Activated CD8-positive, alpha-beta memory T cell treated with anti-CD3 and anti-CD28 coated beads, Interleukin-2, amount 50 U/mL, for 1 hour (primary cell): ENCODE measurements at regions not wholly inside any gene's neighbourhood (a gene's known extent, or its start where the extent isn't known, plus 50 kb on each side); places are given as distances from the start of the nearest gene placed in this dataset.
"Not testable (repeated sequence)": the region's sequence is repeated elsewhere in the genome, so short reads cannot be mapped to it uniquely, and the experiment has no call there.

Experiments
- DNase-seq: peaks from one replicate; pipeline ENCODE4 v3.0.0-alpha.2; 2020; ENCODE audit errors: extremely low read depth

DNA sequence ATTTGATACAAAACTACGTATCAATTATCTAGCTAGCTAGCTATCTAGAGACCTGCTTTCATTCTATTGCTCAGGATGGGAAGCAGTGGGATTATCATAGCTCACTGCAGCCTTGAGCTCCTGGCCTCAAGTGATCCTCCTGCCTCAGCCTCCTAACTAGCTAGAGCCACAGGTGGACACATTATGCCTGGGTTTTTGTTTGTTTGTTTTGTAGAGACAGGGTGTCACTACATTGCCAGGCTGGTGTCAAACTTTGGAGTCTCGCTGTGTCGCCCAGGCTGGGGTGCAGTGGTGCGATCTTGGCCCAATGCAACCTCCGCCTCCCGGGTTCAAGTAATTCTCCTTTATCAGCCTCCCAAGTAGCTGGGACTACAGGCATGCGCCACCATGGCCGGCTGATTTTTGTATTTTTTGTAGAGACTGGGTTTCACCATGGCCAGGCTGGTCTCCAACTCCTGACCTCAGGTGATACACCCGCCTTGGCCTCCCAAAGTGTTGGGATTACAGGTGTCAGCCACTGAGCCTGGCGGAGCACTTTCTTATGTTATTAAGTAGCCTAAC is 122.5 kb upstream of the FBXO28 start:
- DNase-seq: not testable (repeated sequence)

DNA sequence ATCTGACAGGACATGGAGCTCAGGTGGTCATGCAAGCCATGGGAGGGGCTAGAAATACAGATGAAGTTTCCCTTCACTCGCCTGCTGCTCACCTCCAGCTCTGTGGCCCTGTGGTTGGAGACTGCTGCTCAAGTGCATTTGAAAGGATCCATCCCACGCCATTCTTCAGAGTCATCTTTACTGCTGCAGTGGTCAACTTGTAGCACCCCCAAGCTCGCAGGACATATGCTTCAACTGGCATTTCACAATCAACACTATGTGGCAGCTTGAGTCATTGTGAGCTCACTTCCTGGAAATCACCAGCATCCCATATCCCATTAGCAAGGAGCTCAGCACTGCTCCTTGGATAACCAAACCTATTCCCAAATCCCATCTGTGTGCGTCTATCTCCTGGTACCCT is 116.2 kb upstream of the TP53BP2 start:
- not testable (repeated sequence) for DNase-seq

DNA sequence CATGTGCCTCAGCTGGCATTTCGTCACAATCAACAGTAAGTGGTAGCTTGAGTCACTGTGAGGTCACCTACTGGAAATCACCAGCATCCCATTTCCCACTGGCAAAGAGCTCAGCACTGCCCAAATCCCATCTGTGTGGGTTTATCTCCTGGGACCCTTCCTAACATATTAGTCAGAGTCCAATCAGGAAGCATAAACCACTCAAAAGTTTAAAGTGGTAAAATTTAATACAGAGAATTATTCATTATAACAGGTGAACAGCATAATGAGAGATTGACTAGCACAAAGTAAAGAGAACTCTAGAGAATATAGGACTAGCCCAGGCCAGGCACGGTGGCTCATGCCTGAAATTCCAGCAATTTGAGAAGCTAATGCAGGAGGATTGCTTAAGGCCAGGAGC is 107.1 kb upstream of the TP53BP2 start:
- DNase-seq: not testable (repeated sequence)

GRCh38 chr1:223951551-223951950 is 105.8 kb upstream of the TP53BP2 start:
- DNase-seq: not testable (repeated sequence)

GRCh38 chr1:223949944-223950343 is 104.2 kb upstream of the TP53BP2 start:
- DNase-seq: not testable (repeated sequence)

GRCh38 chr1:223948041-223948440 is 102.3 kb upstream of the TP53BP2 start:
- not testable (repeated sequence) for DNase-seq

DNA sequence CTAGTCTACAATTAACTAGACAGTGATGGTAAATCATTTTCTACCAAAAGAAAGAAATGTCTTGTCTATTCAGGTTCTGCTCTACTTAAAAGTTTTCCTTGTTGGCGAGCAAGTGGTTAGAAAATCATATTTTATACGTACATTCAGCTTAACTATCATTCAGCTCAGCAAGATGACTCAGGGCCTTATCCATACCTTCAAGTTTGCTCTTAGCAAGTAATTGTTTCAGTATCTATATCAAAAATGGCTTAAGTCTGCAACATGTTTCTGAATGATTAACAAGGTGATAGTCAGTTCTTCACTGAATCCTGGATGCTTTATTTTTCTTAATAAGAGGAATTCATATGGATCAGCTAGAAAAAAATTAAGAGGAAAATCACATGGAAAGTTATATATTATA is 90.8 kb upstream of the TP53BP2 start:
- DNase-seq: not testable (repeated sequence)

GRCh38 chr1:223931476-223931875 is 85.7 kb upstream of the TP53BP2 start:
- not testable (repeated sequence) for DNase-seq

DNA sequence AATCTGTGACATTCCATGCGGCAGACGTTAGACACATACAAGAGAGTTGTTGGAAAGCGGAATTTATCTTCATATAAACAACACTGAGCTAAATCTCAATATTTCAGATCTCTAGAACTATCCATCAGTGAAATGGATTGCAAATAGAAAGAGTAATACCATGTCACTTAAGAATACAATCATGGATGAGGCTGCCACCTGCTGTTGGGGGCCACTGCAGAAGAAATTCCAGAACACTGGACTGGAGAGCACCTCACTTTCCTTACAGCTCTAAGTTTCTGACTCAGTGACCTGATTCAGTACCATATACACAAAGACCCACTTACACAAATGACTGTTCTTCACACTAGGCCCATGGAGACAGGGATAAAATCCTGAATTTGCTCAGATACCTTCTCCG is 75.1 kb upstream of the TP53BP2 start:
- not testable (repeated sequence) for DNase-seq

- DNase-seq: not testable (repeated sequence)
These were observed 69.7 kb upstream of the TP53BP2 start for GRCh38 chr1:223915476-223915875.

- not testable (repeated sequence) for DNase-seq
These were observed 68.0 kb upstream of the TP53BP2 start for GRCh38 chr1:223913715-223914114.

DNA sequence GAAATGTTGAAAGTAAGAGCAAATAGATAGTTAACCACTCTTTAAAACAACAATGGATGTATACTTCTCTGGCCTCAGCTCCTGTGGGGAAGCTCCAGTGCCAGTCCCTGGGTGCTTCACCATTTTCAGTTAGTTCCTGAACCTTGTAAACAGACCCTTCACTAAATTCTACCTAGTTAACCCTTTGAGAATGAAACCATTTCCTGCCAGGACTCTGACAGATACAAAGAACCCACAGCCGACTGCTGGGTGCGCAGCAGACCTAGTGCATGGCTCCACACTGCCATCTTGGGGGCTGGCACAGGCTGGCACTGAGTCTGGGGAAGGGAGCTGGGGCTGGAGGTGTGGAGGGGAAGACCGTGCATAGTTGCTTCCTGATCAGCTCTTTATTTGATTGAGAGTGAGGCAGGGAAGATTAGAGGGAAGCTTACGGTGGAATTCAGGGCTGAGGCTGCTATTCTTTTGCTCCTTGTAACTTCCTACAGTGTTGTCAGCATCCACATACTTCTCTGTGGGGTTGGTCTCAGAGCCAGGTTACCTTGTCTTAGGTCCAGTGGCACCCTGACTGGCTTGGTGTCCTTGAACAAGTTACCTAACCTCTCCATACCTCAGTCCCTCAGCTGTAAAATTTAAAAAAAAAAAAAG is 62.3 kb upstream of the TP53BP2 start:
- DNase-seq: not testable (repeated sequence)

GRCh38 chr1:223903221-223903620 is 57.5 kb upstream of the TP53BP2 start:
- not testable (repeated sequence) for DNase-seq

GRCh38 chr1:223899775-223900174 is 54.0 kb upstream of the TP53BP2 start:
- DNase-seq: not testable (repeated sequence)

- not testable (repeated sequence) for DNase-seq
These were observed 51.4 kb upstream of the TP53BP2 start for GRCh38 chr1:223897097-223897496.

- not testable (repeated sequence) for DNase-seq
These were observed 50.2 kb upstream of the TP53BP2 start for GRCh38 chr1:223895950-223896349.
